Endothelial cell (in vitro differentiated cells): ENCODE measurements at regions not wholly inside any gene's neighbourhood (a gene's known extent, or its start where the extent isn't known, plus 50 kb on each side); places are given as distances from the start of the nearest gene placed in this dataset.
"Not testable (repeated sequence)": the region's sequence is repeated elsewhere in the genome, so short reads cannot be mapped to it uniquely, and the experiment has no call there.

Source experiments
- DNase-seq: peaks from one replicate; pipeline ENCODE4 v3.0.0; 2021; ENCODE audit warnings: low spot score
- H3K27ac Mint-ChIP-seq: one replicate; pipeline ENCODE4 v1.8.0; 2021; ENCODE audit warnings: mixed read lengths, inconsistent platforms; ENCODE audit not compliant: unreplicated experiment
- H3K27me3 Mint-ChIP-seq: one replicate; pipeline ENCODE4 v1.8.0; 2021; ENCODE audit warnings: mild to moderate bottlenecking, moderate library complexity, mixed read lengths, inconsistent platforms; ENCODE audit not compliant: unreplicated experiment
- H3K36me3 Mint-ChIP-seq: one replicate; pipeline ENCODE4 v1.8.0; 2021; ENCODE audit warnings: mild to moderate bottlenecking, low read depth, mixed read lengths, inconsistent platforms; ENCODE audit not compliant: unreplicated experiment
- H3K4me1 Mint-ChIP-seq: one replicate; pipeline ENCODE4 v1.8.0; 2021; ENCODE audit warnings: mild to moderate bottlenecking, mixed read lengths, inconsistent platforms; ENCODE audit not compliant: unreplicated experiment
- H3K4me3 Mint-ChIP-seq: one replicate; pipeline ENCODE4 v1.8.0; 2021; ENCODE audit warnings: mild to moderate bottlenecking, mixed read lengths, inconsistent platforms; ENCODE audit not compliant: unreplicated experiment
- H3K9me3 Mint-ChIP-seq: one replicate; pipeline ENCODE4 v1.8.0; 2021; ENCODE audit warnings: mixed read lengths, inconsistent platforms; ENCODE audit not compliant: unreplicated experiment
- TF ChIP-seq, protein P1 (sequence below): fragments of 200-600 bp; sonication (generic); IDR thresholded peaks from one replicate; pipeline ENCODE4 v1.5.0; 2021; ENCODE audit warnings: antibody characterized with exemption; ENCODE audit not compliant: unreplicated experiment

DNA sequence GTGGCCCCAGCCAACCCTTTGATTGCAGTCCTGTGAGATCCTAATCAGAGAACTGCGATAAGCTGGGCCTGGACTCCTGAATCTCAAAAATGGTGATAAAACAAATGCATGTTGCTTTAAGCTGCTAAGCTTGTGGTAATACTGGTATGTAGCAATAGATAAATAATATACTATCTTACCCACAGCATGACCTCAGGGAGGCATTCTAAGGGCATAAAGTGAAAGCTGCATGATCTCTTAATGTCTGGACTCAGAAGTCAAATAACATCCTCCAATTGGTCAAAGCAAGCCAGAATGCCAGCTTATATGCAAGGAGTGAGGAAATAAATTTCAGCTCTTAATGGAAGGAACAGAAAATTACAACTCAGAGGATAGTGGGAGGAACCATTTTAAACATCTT, 246.1 kb downstream of the FSIP2 start:
- Mint-ChIP-seq H3K4me3 (no peak overlapping the region), H3K9me3 (no peaks in the 10 kb centered on the region), H3K27ac (no peak overlapping the region), H3K4me1 (peaks cover 6% of the 10 kb centered on the region), H3K27me3 (peaks cover 2% of the 10 kb centered on the region), H3K36me3 (no peaks in the 10 kb centered on the region)
- DNase-seq: no peak
- TF ChIP-seq, protein P1, sequence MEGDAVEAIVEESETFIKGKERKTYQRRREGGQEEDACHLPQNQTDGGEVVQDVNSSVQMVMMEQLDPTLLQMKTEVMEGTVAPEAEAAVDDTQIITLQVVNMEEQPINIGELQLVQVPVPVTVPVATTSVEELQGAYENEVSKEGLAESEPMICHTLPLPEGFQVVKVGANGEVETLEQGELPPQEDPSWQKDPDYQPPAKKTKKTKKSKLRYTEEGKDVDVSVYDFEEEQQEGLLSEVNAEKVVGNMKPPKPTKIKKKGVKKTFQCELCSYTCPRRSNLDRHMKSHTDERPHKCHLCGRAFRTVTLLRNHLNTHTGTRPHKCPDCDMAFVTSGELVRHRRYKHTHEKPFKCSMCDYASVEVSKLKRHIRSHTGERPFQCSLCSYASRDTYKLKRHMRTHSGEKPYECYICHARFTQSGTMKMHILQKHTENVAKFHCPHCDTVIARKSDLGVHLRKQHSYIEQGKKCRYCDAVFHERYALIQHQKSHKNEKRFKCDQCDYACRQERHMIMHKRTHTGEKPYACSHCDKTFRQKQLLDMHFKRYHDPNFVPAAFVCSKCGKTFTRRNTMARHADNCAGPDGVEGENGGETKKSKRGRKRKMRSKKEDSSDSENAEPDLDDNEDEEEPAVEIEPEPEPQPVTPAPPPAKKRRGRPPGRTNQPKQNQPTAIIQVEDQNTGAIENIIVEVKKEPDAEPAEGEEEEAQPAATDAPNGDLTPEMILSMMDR: no peak

DNA sequence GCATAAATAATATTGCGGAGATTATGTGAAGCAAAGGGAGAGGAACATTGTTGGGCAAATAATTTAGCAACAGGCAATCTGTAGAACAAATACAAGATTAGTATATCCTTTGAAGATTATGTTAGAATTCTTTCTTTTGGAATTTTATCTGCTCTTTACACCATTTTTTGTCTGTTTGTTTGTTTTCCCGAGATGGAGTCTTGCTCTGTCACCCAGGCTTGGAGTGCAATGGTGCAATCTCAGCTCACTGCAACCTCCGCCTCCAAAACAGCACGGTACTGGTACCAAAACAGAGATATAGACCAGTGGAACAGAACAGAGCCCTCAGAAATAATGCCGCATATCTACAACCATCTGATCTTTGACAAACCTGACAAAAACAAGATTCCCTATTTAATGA, 250.3 kb downstream of the FSIP2 start:
- DNase-seq, H3K4me1 Mint-ChIP-seq, H3K27ac Mint-ChIP-seq, H3K9me3 Mint-ChIP-seq, H3K4me3 Mint-ChIP-seq, H3K36me3 Mint-ChIP-seq, H3K27me3 Mint-ChIP-seq: not testable (repeated sequence)

DNA sequence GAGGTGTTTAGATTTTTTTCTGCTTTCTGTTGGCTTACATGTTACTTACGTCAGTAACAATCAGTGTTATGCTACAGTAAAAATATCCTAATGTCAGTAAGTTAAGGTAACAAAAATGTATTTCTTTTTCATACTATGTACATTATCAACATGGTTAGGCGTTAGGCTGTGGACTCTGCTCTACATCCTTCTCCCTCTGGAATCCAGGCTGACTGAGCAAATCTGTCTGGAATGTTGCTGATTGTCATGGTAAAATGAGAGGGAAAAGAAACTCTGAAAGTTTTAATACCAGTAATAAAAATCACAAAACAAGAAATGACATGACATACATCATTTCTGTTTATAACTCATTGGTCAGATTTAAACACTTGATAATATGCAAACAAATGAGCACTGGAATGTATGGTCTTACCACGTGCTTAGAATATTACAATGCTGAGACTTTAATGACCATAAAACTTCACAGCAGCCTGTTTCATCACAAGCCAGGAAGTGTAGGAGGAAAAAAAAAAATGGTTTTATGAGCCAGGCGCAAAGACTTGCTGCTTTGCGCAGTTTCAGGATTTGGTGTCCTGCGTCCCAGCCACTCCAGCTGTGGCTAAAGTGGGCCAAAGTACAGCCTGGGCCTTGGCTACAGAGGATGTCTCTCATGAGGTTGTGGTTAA, 252.4 kb downstream of the FSIP2 start:
- H3K9me3 Mint-ChIP-seq: no peaks in the 10 kb centered on the region
- peaks cover 6% of the 10 kb centered on the region for H3K4me1 Mint-ChIP-seq
- no peak overlapping the region for H3K4me3 Mint-ChIP-seq
- no peak for DNase-seq
- H3K27me3 Mint-ChIP-seq: no peaks in the 10 kb centered on the region
- no peaks in the 10 kb centered on the region for H3K36me3 Mint-ChIP-seq
- no peak overlapping the region for H3K27ac Mint-ChIP-seq
- TF ChIP-seq, protein P1: no peak

DNA sequence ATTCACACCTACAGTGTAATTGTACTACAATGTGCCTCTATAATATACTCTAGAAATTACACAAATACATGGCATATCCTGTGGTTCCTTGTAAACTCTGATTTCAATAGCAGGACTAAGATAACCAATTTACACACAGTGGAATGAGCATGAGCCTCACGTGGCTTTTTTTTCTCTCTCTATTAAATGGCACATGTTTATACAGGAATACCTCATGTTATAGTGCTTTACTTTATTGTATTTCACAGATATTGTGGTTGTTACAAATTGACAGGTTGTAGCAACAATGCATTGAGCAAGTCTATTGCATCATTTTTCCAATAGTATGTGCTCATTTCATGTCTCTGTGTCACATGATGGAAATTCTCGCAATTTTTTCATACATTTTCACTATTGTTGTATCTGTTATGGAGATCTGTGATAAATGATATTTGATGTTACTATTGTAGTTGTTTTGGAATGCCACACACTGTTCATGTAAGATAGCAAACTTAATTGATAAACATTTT, 260.0 kb downstream of the FSIP2 start:
- no peak for DNase-seq
- Mint-ChIP-seq H3K4me3 (no peak overlapping the region), H3K36me3 (no peaks in the 10 kb centered on the region), H3K4me1 (no peaks in the 10 kb centered on the region), H3K27ac (no peak overlapping the region), H3K27me3 (no peaks in the 10 kb centered on the region), H3K9me3 (no peaks in the 10 kb centered on the region)
- TF ChIP-seq, protein P1: no peak

DNA sequence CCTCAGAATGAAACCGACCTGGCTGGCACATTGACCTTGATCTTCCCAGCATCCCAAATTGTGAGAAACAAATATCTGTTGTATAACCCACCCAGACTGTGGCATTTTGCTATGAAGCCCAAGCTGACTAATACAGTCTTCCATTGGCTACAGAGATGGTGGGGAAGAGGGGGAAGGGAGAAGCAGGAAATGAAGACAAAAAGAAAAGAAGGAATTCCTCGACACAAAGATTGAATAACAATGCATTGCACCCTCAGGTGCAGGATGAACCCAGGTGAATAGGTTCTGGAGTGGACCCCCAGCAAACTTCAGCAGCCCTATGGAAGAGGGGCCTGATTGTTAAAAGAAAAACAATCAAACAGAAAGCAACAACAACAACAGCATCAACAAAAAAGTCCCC, 270.7 kb downstream of the FSIP2 start:
- no peaks in the 10 kb centered on the region for H3K36me3 Mint-ChIP-seq
- TF ChIP-seq, protein P1: no peak
- H3K27ac Mint-ChIP-seq: no peak overlapping the region
- peaks cover 1% of the 10 kb centered on the region for H3K27me3 Mint-ChIP-seq
- DNase-seq: no peak
- peaks cover 4% of the 10 kb centered on the region for H3K4me1 Mint-ChIP-seq
- no peak overlapping the region for H3K4me3 Mint-ChIP-seq
- no peaks in the 10 kb centered on the region for H3K9me3 Mint-ChIP-seq
